ENCODE measurements at regions not wholly inside any gene's neighbourhood (a gene's known extent, or its start where the extent isn't known, plus 50 kb on each side); places are given as distances from the start of the nearest gene placed in this dataset.

DNA sequence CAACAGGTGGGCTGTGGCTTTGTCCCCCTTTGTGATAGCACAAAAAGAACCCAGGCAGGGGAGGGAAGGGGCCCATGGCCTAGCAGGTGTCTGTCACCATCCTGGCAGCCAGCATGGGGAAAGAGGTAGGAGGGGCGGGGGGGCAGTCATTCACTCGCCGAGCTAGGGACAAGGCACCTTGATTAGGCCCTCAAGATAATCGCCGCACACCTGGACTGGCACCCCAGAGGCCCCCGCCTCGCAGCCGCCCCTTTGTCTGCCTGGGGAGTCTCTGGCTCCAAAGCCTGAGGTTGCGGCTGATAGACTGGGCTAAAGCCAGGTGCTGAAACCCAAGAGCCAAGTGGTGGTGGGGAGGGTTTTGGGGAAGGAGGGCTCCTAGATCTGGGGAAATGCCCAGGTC lies 151.2 kb upstream of the PCBD1 start:
- no peaks in the 10 kb centered on the region for H3K9me3 Mint-ChIP-seq
- no peak for DNase-seq
- no peaks in the 10 kb centered on the region for H3K27me3 Mint-ChIP-seq
- no peak for ATAC-seq (ENCODE audit: low read depth in 2 of 2)
- H3K4me1 Mint-ChIP-seq = peaks cover 0 to 2% (median 0%) of the 10 kb centered on the region in 4 donors
- no peak overlapping the region for H3K4me3 Mint-ChIP-seq
- Histone ChIP-seq H3K4me3 (ENCODE audit: low read depth, low read length) (no peak overlapping the region), H3K9me3 (ENCODE audit: control insufficient read depth in 2 of 2, low read length in 2 of 2) (no peaks in the 10 kb centered on the region), H3K36me3 (ENCODE audit: control insufficient read depth, insufficient read depth, low read length) (no peaks in the 10 kb centered on the region), H3K27ac (ENCODE audit: insufficient read depth, low read length, poor library complexity, severe bottlenecking) (no peak overlapping the region), H3K4me1 (ENCODE audit: control insufficient read depth, insufficient read depth, low read length, poor library complexity, severe bottlenecking) (no peaks in the 10 kb centered on the region), H3K27me3 (ENCODE audit: control insufficient read depth, insufficient read depth, low read length) (no peaks in the 10 kb centered on the region)
- no peaks in the 10 kb centered on the region for H3K36me3 Mint-ChIP-seq
- H3K27ac Mint-ChIP-seq = no peak overlapping the region

DNA sequence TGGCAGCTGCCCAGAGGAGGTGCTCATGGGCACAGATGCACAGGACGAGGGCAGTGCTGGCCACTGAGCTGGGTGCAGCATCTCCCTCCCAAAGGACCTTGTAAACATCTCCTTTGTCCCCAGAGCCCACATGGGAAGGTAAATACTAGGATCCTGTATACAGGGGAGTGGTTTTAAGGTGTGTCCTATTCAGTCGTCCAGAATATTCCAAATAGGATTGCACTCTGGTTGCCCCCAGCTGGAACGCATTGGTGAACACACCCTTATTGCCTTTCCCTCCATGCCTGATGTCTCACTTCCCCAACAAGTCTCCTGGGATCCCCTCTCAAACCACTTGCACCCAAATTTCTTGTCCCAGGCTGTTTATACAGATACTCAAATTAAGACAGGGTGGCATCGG lies 152.0 kb upstream of the PCBD1 start:
- H3K4me1 Mint-ChIP-seq = peaks cover 0 to 2% (median 0%) of the 10 kb centered on the region in 4 donors
- no peaks in the 10 kb centered on the region for H3K27me3 Mint-ChIP-seq
- Histone ChIP-seq H3K4me1 (ENCODE audit: control insufficient read depth, insufficient read depth, low read length, poor library complexity, severe bottlenecking) (no peaks in the 10 kb centered on the region), H3K27me3 (ENCODE audit: control insufficient read depth, insufficient read depth, low read length) (no peaks in the 10 kb centered on the region), H3K9me3 (ENCODE audit: control insufficient read depth in 2 of 2, low read length in 2 of 2) (no peaks in the 10 kb centered on the region), H3K36me3 (ENCODE audit: control insufficient read depth, insufficient read depth, low read length) (no peaks in the 10 kb centered on the region), H3K27ac (ENCODE audit: insufficient read depth, low read length, poor library complexity, severe bottlenecking) (no peak overlapping the region), H3K4me3 (ENCODE audit: low read depth, low read length) (no peak overlapping the region)
- no peaks in the 10 kb centered on the region for H3K9me3 Mint-ChIP-seq
- DNase-seq (no peak), ATAC-seq (ENCODE audit: low read depth in 2 of 2) (no peak)
- H3K4me3 Mint-ChIP-seq = no peak overlapping the region
- H3K27ac Mint-ChIP-seq = no peak overlapping the region
- H3K36me3 Mint-ChIP-seq = no peaks in the 10 kb centered on the region

DNA sequence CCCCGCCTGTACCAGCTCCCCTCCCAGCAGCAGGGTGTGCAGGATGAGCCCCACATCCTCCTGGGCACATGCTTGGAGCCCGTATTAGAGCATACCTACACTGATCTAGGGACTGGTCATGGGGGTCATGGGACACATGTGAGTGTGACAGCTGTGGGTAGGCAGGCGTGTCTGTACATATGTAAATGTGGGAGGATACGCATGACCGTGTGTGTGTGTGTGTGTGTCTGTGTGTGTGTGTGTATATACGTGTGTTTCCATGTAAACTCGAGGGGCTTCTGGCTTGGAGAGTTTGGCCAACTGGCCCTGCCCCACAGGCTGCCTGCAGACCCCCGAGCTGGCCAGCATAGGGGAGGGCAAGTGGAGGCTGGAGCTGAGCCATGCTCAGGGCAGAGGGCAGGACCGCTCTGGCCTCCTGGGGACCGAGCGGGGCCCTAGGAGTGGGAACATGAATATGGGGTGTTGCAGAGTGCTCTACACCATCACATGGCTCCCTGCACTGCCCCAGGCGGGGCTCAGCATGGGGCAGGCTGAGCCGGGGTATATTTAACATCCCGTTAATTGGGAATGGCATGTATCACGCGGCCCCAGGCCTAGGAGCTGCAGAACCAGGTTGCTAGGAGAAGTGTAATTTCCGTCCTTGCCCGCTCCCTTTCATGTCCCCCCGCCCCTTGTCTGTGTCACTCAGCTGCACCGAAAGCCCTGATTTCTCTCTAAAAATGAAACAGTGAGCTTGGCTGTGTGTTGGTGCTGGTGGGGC lies 152.7 kb upstream of the PCBD1 start:
- Histone ChIP-seq H3K27me3 (ENCODE audit: control insufficient read depth, insufficient read depth, low read length) (no peaks in the 10 kb centered on the region), H3K4me3 (ENCODE audit: low read depth, low read length) (no peak overlapping the region), H3K9me3 (ENCODE audit: control insufficient read depth in 2 of 2, low read length in 2 of 2) (no peaks in the 10 kb centered on the region), H3K36me3 (ENCODE audit: control insufficient read depth, insufficient read depth, low read length) (no peaks in the 10 kb centered on the region), H3K4me1 (ENCODE audit: control insufficient read depth, insufficient read depth, low read length, poor library complexity, severe bottlenecking) (no peaks in the 10 kb centered on the region), H3K27ac (ENCODE audit: insufficient read depth, low read length, poor library complexity, severe bottlenecking) (no peak overlapping the region)
- Mint-ChIP-seq H3K4me3 (no peak overlapping the region), H3K9me3 (no peaks in the 10 kb centered on the region), H3K36me3 (no peaks in the 10 kb centered on the region), H3K27me3 (no peaks in the 10 kb centered on the region), H3K4me1 (peaks cover 0 to 2% (median 0%) of the 10 kb centered on the region in 4 donors), H3K27ac (no peak overlapping the region)
- ATAC-seq (ENCODE audit: low read depth in 2 of 2) = no peak
- no peak for DNase-seq

DNA sequence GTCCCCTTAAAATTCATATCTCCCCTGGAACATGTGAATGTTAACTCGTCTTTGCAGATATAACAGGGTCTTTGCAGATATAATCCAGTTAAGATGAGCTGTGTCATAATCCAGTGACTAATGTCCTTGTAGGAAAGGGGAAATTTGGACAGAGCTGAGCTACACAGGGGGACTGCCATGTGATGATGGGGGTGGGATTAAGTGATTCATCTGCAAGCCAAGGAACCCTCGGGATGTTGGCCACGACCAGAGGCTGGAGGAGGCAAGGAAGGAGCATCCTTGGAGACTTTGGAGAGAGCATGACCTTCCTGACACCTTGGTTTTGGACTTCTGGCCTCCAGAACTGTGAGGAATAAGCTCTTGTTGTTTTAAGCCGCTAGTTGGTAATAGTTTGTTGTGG lies 153.9 kb upstream of the PCBD1 start:
- Histone ChIP-seq H3K36me3 (ENCODE audit: control insufficient read depth, insufficient read depth, low read length) (no peaks in the 10 kb centered on the region), H3K27me3 (ENCODE audit: control insufficient read depth, insufficient read depth, low read length) (no peaks in the 10 kb centered on the region), H3K27ac (ENCODE audit: insufficient read depth, low read length, poor library complexity, severe bottlenecking) (no peak overlapping the region), H3K4me1 (ENCODE audit: control insufficient read depth, insufficient read depth, low read length, poor library complexity, severe bottlenecking) (no peaks in the 10 kb centered on the region), H3K4me3 (ENCODE audit: low read depth, low read length) (no peak overlapping the region), H3K9me3 (ENCODE audit: control insufficient read depth in 2 of 2, low read length in 2 of 2) (no peaks in the 10 kb centered on the region)
- ATAC-seq (ENCODE audit: low read depth in 2 of 2) = no peak
- Mint-ChIP-seq H3K9me3 (no peaks in the 10 kb centered on the region), H3K4me3 (no peak overlapping the region), H3K36me3 (no peaks in the 10 kb centered on the region), H3K27me3 (no peaks in the 10 kb centered on the region), H3K4me1 (peaks cover 0 to 2% (median 0%) of the 10 kb centered on the region in 4 donors), H3K27ac (no peak overlapping the region)
- DNase-seq = no peak

DNA sequence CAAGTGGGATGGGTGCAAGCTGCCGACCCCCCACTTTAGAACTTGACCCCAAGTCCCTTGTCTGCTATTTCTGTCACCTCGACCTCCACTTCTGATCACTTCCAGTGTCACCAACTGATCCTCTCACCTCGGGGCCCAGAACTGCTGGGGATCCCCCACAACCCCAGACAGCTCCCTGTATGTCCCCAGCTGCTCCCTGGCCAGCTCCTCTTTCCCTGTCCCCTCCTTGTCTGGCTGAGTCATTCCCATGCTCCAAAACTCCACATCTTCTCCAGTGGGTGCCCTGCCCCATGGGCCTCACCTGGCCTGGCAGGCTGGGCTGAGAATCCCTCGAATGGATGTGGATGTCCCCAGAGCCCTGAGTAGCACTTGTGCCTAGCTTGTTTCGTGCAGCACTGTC lies 154.3 kb upstream of the PCBD1 start:
- no peak overlapping the region for H3K4me3 ChIP-seq (ENCODE audit: low read depth, low read length)
- no peaks in the 10 kb centered on the region for H3K4me1 ChIP-seq (ENCODE audit: control insufficient read depth, insufficient read depth, low read length, poor library complexity, severe bottlenecking)
- Mint-ChIP-seq H3K36me3 (no peaks in the 10 kb centered on the region), H3K27ac (no peak overlapping the region), H3K4me1 (peaks cover 0 to 2% (median 0%) of the 10 kb centered on the region in 4 donors), H3K27me3 (no peaks in the 10 kb centered on the region), H3K9me3 (no peaks in the 10 kb centered on the region), H3K4me3 (no peak overlapping the region)
- DNase-seq (no peak), ATAC-seq (ENCODE audit: low read depth in 2 of 2) (no peak)
- H3K9me3 ChIP-seq (ENCODE audit: control insufficient read depth in 2 of 2, low read length in 2 of 2) = no peaks in the 10 kb centered on the region
- no peaks in the 10 kb centered on the region for H3K27me3 ChIP-seq (ENCODE audit: control insufficient read depth, insufficient read depth, low read length)
- no peaks in the 10 kb centered on the region for H3K36me3 ChIP-seq (ENCODE audit: control insufficient read depth, insufficient read depth, low read length)
- H3K27ac ChIP-seq (ENCODE audit: insufficient read depth, low read length, poor library complexity, severe bottlenecking) = no peak overlapping the region

DNA sequence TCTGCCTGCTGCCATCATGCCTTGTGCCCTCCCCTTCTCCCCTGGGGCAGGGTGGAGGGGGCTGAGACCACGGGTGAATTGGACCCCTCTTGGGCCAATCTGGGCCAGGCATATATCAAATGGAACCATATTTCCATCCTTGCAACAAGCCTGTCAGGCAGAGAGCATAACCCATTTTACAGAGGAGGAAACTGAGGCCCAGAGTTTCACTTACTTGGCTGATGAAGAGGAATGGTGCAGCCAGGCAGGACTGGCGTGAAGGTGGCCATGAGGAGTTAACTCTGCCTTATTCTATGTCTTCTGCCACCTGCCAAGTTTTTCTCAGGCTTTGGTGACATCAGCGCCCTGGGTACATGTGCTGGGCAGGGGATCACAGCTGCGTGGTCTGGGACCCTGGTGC lies 155.5 kb upstream of the PCBD1 start:
- Histone ChIP-seq H3K27me3 (ENCODE audit: control insufficient read depth, insufficient read depth, low read length) (no peaks in the 10 kb centered on the region), H3K36me3 (ENCODE audit: control insufficient read depth, insufficient read depth, low read length) (no peaks in the 10 kb centered on the region), H3K27ac (ENCODE audit: insufficient read depth, low read length, poor library complexity, severe bottlenecking) (no peak overlapping the region), H3K4me3 (ENCODE audit: low read depth, low read length) (no peak overlapping the region), H3K9me3 (ENCODE audit: control insufficient read depth in 2 of 2, low read length in 2 of 2) (no peaks in the 10 kb centered on the region), H3K4me1 (ENCODE audit: control insufficient read depth, insufficient read depth, low read length, poor library complexity, severe bottlenecking) (no peaks in the 10 kb centered on the region)
- H3K4me1 Mint-ChIP-seq = peaks cover 0 to 2% (median 0%) of the 10 kb centered on the region in 4 donors
- H3K27me3 Mint-ChIP-seq = no peaks in the 10 kb centered on the region
- ATAC-seq (ENCODE audit: low read depth in 2 of 2) (no peak), DNase-seq (no peak)
- no peaks in the 10 kb centered on the region for H3K9me3 Mint-ChIP-seq
- H3K36me3 Mint-ChIP-seq = no peaks in the 10 kb centered on the region
- no peak overlapping the region for H3K4me3 Mint-ChIP-seq
- H3K27ac Mint-ChIP-seq = no peak overlapping the region

DNA sequence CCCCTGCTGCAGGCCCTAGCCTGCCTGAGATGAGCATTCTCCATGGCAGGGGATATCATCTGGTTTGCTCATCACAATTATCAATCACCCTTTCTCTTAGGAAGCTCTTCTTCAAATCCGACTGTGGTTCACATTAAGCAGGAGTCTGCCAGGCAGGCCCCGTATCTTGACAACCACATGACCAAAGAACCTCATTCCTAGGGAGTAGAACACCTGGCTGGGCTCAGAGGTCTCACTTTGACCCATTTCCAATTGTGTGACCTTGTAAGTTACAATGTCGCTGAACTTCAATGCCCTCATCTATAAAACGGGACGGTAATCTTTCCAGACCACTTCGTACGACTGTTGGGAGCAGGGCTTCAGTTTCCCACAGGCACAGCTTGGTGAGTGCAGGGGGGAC lies 156.4 kb upstream of the PCBD1 start:
- no peaks in the 10 kb centered on the region for H3K27me3 Mint-ChIP-seq

DNA sequence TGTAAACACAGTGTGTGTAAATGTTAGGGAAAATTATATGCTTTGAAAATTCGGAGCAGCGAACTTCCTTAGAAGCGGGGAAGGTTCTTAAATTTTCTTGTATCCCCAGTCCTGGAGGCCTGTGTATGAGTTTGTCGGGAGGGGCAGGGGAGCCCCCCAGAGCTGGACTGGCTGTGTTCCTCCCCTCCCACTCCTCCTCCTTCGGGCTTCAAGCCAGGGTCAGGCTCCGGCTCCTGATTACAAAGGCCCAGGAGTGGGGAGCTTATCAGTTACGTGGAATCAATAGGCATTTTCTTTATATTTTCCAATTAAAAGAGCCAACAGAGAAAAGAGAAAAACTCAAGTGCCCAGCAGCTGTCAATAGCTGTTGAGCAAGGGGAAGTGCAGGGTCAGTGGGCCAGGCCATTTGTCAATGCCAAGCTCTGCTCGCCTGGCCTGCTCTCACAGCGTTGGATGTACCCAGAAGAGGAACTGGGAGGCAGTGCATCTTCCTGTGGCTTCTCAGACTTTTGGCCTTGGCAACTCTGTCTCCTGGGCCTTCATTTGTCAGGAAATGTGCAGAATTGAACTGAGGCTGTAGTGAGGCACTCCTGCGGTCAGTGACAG lies 156.9 kb upstream of the PCBD1 start:
- no peak overlapping the region for H3K27ac ChIP-seq (ENCODE audit: insufficient read depth, low read length, poor library complexity, severe bottlenecking)

More for the DNA sequence above, 156.4 kb upstream of the PCBD1 start:
- Histone ChIP-seq H3K4me3 (ENCODE audit: low read depth, low read length) (no peak overlapping the region), H3K4me1 (ENCODE audit: control insufficient read depth, insufficient read depth, low read length, poor library complexity, severe bottlenecking) (no peaks in the 10 kb centered on the region), H3K27ac (ENCODE audit: insufficient read depth, low read length, poor library complexity, severe bottlenecking) (no peak overlapping the region), H3K27me3 (ENCODE audit: control insufficient read depth, insufficient read depth, low read length) (no peaks in the 10 kb centered on the region), H3K36me3 (ENCODE audit: control insufficient read depth, insufficient read depth, low read length) (no peaks in the 10 kb centered on the region), H3K9me3 (ENCODE audit: control insufficient read depth in 2 of 2, low read length in 2 of 2) (no peaks in the 10 kb centered on the region)
- DNase-seq (no peak), ATAC-seq (ENCODE audit: low read depth in 2 of 2) (no peak)
- Mint-ChIP-seq H3K4me3 (no peak overlapping the region), H3K36me3 (no peaks in the 10 kb centered on the region), H3K4me1 (peaks cover 0 to 2% (median 0%) of the 10 kb centered on the region in 4 donors), H3K9me3 (no peaks in the 10 kb centered on the region), H3K27ac (no peak overlapping the region)

More for the DNA sequence above, 156.9 kb upstream of the PCBD1 start:
- Mint-ChIP-seq H3K27ac (no peak overlapping the region), H3K9me3 (no peaks in the 10 kb centered on the region), H3K4me3 (no peak overlapping the region), H3K4me1 (peaks cover 0 to 2% (median 0%) of the 10 kb centered on the region in 4 donors), H3K27me3 (no peaks in the 10 kb centered on the region), H3K36me3 (no peaks in the 10 kb centered on the region)
- no peaks in the 10 kb centered on the region for H3K36me3 ChIP-seq (ENCODE audit: control insufficient read depth, insufficient read depth, low read length)
- DNase-seq (no peak), ATAC-seq (ENCODE audit: low read depth in 2 of 2) (no peak)
- H3K27me3 ChIP-seq (ENCODE audit: control insufficient read depth, insufficient read depth, low read length) = no peaks in the 10 kb centered on the region
- H3K4me1 ChIP-seq (ENCODE audit: control insufficient read depth, insufficient read depth, low read length, poor library complexity, severe bottlenecking) = no peaks in the 10 kb centered on the region
- no peak overlapping the region for H3K4me3 ChIP-seq (ENCODE audit: low read depth, low read length)
- no peaks in the 10 kb centered on the region for H3K9me3 ChIP-seq (ENCODE audit: control insufficient read depth in 2 of 2, low read length in 2 of 2)
